ENCODE measurements at regions not wholly inside any gene's neighbourhood (a gene's known extent, or its start where the extent isn't known, plus 50 kb on each side); places are given as distances from the start of the nearest gene placed in this dataset.
"Not testable (repeated sequence)": the region's sequence is repeated elsewhere in the genome, so short reads cannot be mapped to it uniquely, and the experiment has no call there.

GRCh38 chr9:96062031-96062430, 186.5 kb downstream of the ERCC6L2 start:
- no peak for DNase-seq

- DNase-seq = peak; percentile 47 to 52
Observed at GRCh38 chr9:96061293-96061987, 185.9 kb downstream of the ERCC6L2 start.

GRCh38 chr9:96058218-96058617, 182.7 kb downstream of the ERCC6L2 start:
- DNase-seq = no peak

- no peak for DNase-seq
Observed at GRCh38 chr9:96057155-96057554, 181.7 kb downstream of the ERCC6L2 start.

- no peak for DNase-seq
Observed at GRCh38 chr9:96056226-96056625, 180.7 kb downstream of the ERCC6L2 start.

GRCh38 chr9:96054248-96054647, 178.8 kb downstream of the ERCC6L2 start:
- not testable (repeated sequence) for DNase-seq

- DNase-seq = no peak
Observed at GRCh38 chr9:96052686-96053085, 177.2 kb downstream of the ERCC6L2 start.

GRCh38 chr9:96051423-96051822, 175.9 kb downstream of the ERCC6L2 start:
- no peak for DNase-seq

GRCh38 chr9:96050861-96051155, 175.3 kb downstream of the ERCC6L2 start:
- no peak for DNase-seq

- DNase-seq = no peak
Observed at GRCh38 chr9:96050048-96050860, 174.8 kb downstream of the ERCC6L2 start.

- no peak for DNase-seq
Observed at GRCh38 chr9:96048956-96049831, 173.7 kb downstream of the ERCC6L2 start.

GRCh38 chr9:96048104-96048955, 172.8 kb downstream of the ERCC6L2 start:
- no peak for DNase-seq

- DNase-seq = no peak
Observed at GRCh38 chr9:96047741-96048103, 172.2 kb downstream of the ERCC6L2 start.

GRCh38 chr9:96047116-96047639, 171.7 kb downstream of the ERCC6L2 start:
- no peak for DNase-seq

- DNase-seq = no peak
Observed at GRCh38 chr9:96045811-96046210, 170.3 kb downstream of the ERCC6L2 start.

GRCh38 chr9:96044401-96044800, 168.9 kb downstream of the ERCC6L2 start:
- DNase-seq = no peak

- no peak for DNase-seq
Observed at GRCh38 chr9:96040591-96041461, 165.3 kb downstream of the ERCC6L2 start.

- no peak for DNase-seq
Observed at GRCh38 chr9:96038914-96039313, 163.4 kb downstream of the ERCC6L2 start.

- no peak for DNase-seq
Observed at GRCh38 chr9:96038271-96038670, 162.8 kb downstream of the ERCC6L2 start.

GRCh38 chr9:96034553-96035122, 159.1 kb downstream of the ERCC6L2 start:
- DNase-seq = no peak

GRCh38 chr9:96033896-96034295, 158.4 kb downstream of the ERCC6L2 start:
- DNase-seq = no peak
